GM12801 (cell line): ENCODE measurements at regions not wholly inside any gene's neighbourhood (a gene's known extent, or its start where the extent isn't known, plus 50 kb on each side); places are given as distances from the start of the nearest gene placed in this dataset.

ENCODE experiments used
- TF ChIP-seq, protein P1 (sequence below): IDR thresholded peaks from one replicate; pipeline ENCODE4 v1.5.1; 2011; ENCODE audit warnings: control low read depth; ENCODE audit not compliant: insufficient read length; ENCODE audit errors: extremely low read depth

DNA sequence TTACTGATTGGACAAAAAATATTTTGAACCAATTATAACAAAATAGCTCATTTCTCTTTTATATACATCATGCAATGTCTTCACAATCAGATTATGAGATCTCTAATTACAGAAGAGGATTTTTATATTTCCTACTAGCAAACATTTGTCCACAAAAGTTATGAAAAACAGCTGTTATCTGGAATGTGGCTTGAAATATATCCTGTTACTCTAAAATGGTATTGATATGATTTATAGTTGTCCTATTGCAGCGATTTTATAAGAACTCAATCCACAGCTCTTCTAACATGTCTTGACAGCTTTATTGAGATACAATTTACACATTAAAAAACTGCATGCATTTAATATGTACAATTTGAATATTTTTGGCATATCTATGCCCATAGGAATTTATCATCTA, 779.9 kb upstream of the ACO1 start:
- TF ChIP-seq, protein P1, sequence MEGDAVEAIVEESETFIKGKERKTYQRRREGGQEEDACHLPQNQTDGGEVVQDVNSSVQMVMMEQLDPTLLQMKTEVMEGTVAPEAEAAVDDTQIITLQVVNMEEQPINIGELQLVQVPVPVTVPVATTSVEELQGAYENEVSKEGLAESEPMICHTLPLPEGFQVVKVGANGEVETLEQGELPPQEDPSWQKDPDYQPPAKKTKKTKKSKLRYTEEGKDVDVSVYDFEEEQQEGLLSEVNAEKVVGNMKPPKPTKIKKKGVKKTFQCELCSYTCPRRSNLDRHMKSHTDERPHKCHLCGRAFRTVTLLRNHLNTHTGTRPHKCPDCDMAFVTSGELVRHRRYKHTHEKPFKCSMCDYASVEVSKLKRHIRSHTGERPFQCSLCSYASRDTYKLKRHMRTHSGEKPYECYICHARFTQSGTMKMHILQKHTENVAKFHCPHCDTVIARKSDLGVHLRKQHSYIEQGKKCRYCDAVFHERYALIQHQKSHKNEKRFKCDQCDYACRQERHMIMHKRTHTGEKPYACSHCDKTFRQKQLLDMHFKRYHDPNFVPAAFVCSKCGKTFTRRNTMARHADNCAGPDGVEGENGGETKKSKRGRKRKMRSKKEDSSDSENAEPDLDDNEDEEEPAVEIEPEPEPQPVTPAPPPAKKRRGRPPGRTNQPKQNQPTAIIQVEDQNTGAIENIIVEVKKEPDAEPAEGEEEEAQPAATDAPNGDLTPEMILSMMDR: no peak

- TF ChIP-seq, protein P1: no peak
Measured at GRCh38 chr9:31605164-31605563, 779.3 kb upstream of the ACO1 start.

DNA sequence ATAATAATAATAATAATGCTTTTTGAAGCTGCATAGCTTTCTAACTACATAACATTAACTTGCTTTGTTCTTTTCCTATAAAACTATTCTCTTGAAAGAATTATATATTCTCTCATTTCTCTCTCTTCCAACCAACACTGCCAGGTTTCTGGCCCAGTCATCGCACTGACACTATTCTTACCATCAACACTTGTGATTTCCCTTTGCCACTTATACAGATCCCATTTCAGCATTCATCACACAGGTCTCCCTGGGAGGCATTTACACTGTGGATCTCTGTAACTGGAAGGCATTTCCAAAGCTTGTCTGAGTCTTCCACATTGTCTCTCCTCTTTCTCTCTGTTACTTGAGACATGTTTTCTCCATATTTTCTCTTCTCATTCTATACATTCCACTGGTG, 777.8 kb upstream of the ACO1 start:
- TF ChIP-seq, protein P1: no peak

GRCh38 chr9:31608416-31608815, 776.0 kb upstream of the ACO1 start:
- TF ChIP-seq, protein P1: no peak

- TF ChIP-seq, protein P1: no peak
Measured at GRCh38 chr9:31608881-31609280, 775.6 kb upstream of the ACO1 start.

- TF ChIP-seq, protein P1: no peak
Measured at GRCh38 chr9:31612336-31613030, 772.0 kb upstream of the ACO1 start.

DNA sequence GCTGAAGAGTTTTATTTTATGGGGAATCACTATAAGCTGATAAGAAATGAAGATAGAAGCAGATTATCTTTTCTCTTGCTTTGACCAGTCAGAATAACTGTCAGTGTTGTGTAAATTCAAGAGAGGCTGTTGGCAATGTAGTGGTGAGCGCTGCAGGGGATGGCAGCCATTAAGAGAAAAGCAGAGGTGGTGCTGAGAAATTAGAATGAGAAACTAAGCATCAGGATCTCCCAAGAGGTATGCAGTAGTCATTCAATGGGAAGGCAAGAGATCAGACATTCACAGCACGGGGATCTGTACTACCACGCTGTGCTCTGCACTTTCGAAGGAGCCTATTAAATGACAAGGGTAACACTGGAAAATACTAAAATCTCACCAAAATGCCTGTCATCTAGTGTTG, 768.5 kb upstream of the ACO1 start:
- TF ChIP-seq, protein P1: no peak

GRCh38 chr9:31623511-31623910, 760.9 kb upstream of the ACO1 start:
- TF ChIP-seq, protein P1: no peak
